Adrenal gland (tissue), 5 donors: ENCODE measurements at regions not wholly inside any gene's neighbourhood (a gene's known extent, or its start where the extent isn't known, plus 50 kb on each side); places are given as distances from the start of the nearest gene placed in this dataset.

ENCODE experiments used
- POLR2A ChIP-seq, 2 donors: fragments of 450-650 bp; IDR thresholded peaks; one replicate each; pipeline ENCODE4 v1.6.1; 2017; ENCODE audit warnings: antibody characterized with exemption in 2 of 2, mild to moderate bottlenecking in 2 of 2, moderate library complexity in 1 of 2
- TF ChIP-seq, protein P1 (sequence below), 6 experiments: fragments of 450-650 bp in 4 of 6; fragments of 200-600 bp in 2 of 6; sonication (generic) in 1 of 6; IDR thresholded peaks; 1 replicate in 5 of 6; 2 replicates in 1 of 6; pipeline versions ENCODE4 v1.5.1 to v1.8.0; 2016 to 2021; ENCODE audit warnings: antibody characterized with exemption in 6 of 6, mild to moderate bottlenecking in 2 of 6, moderate library complexity in 1 of 6
- donor health status: DM: no; HTN: no; CAD: no.

- TF ChIP-seq, protein P1, sequence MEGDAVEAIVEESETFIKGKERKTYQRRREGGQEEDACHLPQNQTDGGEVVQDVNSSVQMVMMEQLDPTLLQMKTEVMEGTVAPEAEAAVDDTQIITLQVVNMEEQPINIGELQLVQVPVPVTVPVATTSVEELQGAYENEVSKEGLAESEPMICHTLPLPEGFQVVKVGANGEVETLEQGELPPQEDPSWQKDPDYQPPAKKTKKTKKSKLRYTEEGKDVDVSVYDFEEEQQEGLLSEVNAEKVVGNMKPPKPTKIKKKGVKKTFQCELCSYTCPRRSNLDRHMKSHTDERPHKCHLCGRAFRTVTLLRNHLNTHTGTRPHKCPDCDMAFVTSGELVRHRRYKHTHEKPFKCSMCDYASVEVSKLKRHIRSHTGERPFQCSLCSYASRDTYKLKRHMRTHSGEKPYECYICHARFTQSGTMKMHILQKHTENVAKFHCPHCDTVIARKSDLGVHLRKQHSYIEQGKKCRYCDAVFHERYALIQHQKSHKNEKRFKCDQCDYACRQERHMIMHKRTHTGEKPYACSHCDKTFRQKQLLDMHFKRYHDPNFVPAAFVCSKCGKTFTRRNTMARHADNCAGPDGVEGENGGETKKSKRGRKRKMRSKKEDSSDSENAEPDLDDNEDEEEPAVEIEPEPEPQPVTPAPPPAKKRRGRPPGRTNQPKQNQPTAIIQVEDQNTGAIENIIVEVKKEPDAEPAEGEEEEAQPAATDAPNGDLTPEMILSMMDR (IDR thresholded peaks at IDR 0.05) = no peak
- no peak for TF ChIP-seq POLR2A (IDR thresholded peaks at IDR 0.05)
Measured at GRCh38 chrY:12474472-12474871, 226.6 kb upstream of the USP9Y start.
